MM.1S (cell line): ENCODE measurements at regions not wholly inside any gene's neighbourhood (a gene's known extent, or its start where the extent isn't known, plus 50 kb on each side); places are given as distances from the start of the nearest gene placed in this dataset.

Experiments used
- EZH2 ChIP-seq: fragments of 300-600 bp; sonication (generic); optimal IDR thresholded peaks from 2 replicates; pipeline ENCODE3; 2017; ENCODE audit warnings: low read depth, mild to moderate bottlenecking, antibody characterized with exemption, low read length, mixed read lengths
- TF ChIP-seq, protein P1 (sequence below): fragments of 300-600 bp; sonication (generic); IDR thresholded peaks from 2 replicates; pipeline ENCODE4 v1.5.1; 2016; ENCODE audit warnings: antibody characterized with exemption, low read length, mixed read lengths

- TF ChIP-seq, protein P1, sequence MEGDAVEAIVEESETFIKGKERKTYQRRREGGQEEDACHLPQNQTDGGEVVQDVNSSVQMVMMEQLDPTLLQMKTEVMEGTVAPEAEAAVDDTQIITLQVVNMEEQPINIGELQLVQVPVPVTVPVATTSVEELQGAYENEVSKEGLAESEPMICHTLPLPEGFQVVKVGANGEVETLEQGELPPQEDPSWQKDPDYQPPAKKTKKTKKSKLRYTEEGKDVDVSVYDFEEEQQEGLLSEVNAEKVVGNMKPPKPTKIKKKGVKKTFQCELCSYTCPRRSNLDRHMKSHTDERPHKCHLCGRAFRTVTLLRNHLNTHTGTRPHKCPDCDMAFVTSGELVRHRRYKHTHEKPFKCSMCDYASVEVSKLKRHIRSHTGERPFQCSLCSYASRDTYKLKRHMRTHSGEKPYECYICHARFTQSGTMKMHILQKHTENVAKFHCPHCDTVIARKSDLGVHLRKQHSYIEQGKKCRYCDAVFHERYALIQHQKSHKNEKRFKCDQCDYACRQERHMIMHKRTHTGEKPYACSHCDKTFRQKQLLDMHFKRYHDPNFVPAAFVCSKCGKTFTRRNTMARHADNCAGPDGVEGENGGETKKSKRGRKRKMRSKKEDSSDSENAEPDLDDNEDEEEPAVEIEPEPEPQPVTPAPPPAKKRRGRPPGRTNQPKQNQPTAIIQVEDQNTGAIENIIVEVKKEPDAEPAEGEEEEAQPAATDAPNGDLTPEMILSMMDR, result no peak
- no peak for TF ChIP-seq EZH2
Observed at GRCh38 chr2:16160281-16161084, 220.1 kb downstream of the MYCN start.
